ENCODE measurements at regions not wholly inside any gene's neighbourhood (a gene's known extent, or its start where the extent isn't known, plus 50 kb on each side); places are given as distances from the start of the nearest gene placed in this dataset.

- no peak overlapping the region for H3K23ac ChIP-seq (ENCODE audit: low read depth, low read length, poor library complexity)
- H3K27ac ChIP-seq (replicated peaks; ENCODE audit: low read length), result no peak overlapping the region
- H4K8ac ChIP-seq (ENCODE audit: low read depth, low read length), result no peak overlapping the region
- H3K79me1 ChIP-seq (ENCODE audit: low read depth, low read length), result no peaks in the 10 kb centered on the region
- no peak for DNase-seq (ENCODE audit: low spot score)
- H3K4me2 ChIP-seq (ENCODE audit: insufficient read depth, low read length, poor library complexity, severe bottlenecking), result no peak overlapping the region
- no CpG with 5 or more reads among the region's 10 CpGs for WGBS, 2 donors (ENCODE audit: extremely low coverage in 2 of 2, insufficient read length in 2 of 2, insufficient replicate concordance in 1 of 2)
- no peak overlapping the region for H3K14ac ChIP-seq (ENCODE audit: low read length)
- H2BK15ac ChIP-seq (ENCODE audit: low read length), result no peak overlapping the region
- H2AK5ac ChIP-seq (ENCODE audit: low read depth, low read length), result peak overlapping the region; percentile 13
- H2BK5ac ChIP-seq (ENCODE audit: low read length), result no peak overlapping the region
- H3K36me3 ChIP-seq (replicated peaks in 1 of 2; ENCODE audit: control insufficient read depth in 2 of 2, insufficient read depth in 2 of 2, low read length in 2 of 2), result no peaks in the 10 kb centered on the region
- H3K4me1 ChIP-seq (ENCODE audit: control insufficient read depth in 2 of 2, insufficient read depth in 1 of 2, low read depth in 1 of 2, low read length in 2 of 2), result peaks cover 0 to 3% of the 10 kb centered on the region in 2 donors
- no peak overlapping the region for H3K4ac ChIP-seq (ENCODE audit: low read length)
- no peaks in the 10 kb centered on the region for H3K9me3 ChIP-seq (replicated peaks in 1 of 2; ENCODE audit: control insufficient read depth in 2 of 2, insufficient read depth in 1 of 2, low read depth in 1 of 2, low read length in 2 of 2)
- no peak overlapping the region for H2BK120ac ChIP-seq (ENCODE audit: low read depth, low read length)
- no peak overlapping the region for H2AFZ ChIP-seq (ENCODE audit: low read length)
- no peak overlapping the region for H3K9ac ChIP-seq (ENCODE audit: low read depth, low read length, poor library complexity)
- no peak overlapping the region for H4K91ac ChIP-seq (ENCODE audit: low read depth, low read length, poor library complexity)
- H2BK12ac ChIP-seq (ENCODE audit: low read length), result no peak overlapping the region
- no peaks in the 10 kb centered on the region for H3K27me3 ChIP-seq (ENCODE audit: control insufficient read depth in 3 of 3, insufficient read depth in 3 of 3, low read depth in 1 of 3, low read length in 3 of 3)
- peak overlapping the region; percentile 36 for H3K18ac ChIP-seq (ENCODE audit: low read length)
- H3K4me3 ChIP-seq (ENCODE audit: low read length in 2 of 2), result peak overlapping the region in 1 of 2 donors; percentile 29
Measured at GRCh38 chr20:24787071-24787470, 162.0 kb upstream of the CST7 start.

- H3K4me1 ChIP-seq (ENCODE audit: control insufficient read depth in 2 of 2, insufficient read depth in 1 of 2, low read depth in 1 of 2, low read length in 2 of 2), result peaks cover 0 to 3% of the 10 kb centered on the region in 2 donors
- no peak overlapping the region for H2BK5ac ChIP-seq (ENCODE audit: low read length)
- no peak overlapping the region for H3K4me3 ChIP-seq (ENCODE audit: low read length in 2 of 2)
- H3K79me1 ChIP-seq (ENCODE audit: low read depth, low read length), result no peaks in the 10 kb centered on the region
- H2BK12ac ChIP-seq (ENCODE audit: low read length), result no peak overlapping the region
- no peaks in the 10 kb centered on the region for H3K9me3 ChIP-seq (replicated peaks in 1 of 2; ENCODE audit: control insufficient read depth in 2 of 2, insufficient read depth in 1 of 2, low read depth in 1 of 2, low read length in 2 of 2)
- no CpG with 5 or more reads among the region's 8 CpGs for WGBS, 2 donors (ENCODE audit: extremely low coverage in 2 of 2, insufficient read length in 2 of 2, insufficient replicate concordance in 1 of 2)
- no peak overlapping the region for H2BK120ac ChIP-seq (ENCODE audit: low read depth, low read length)
- no peak overlapping the region for H3K9ac ChIP-seq (ENCODE audit: low read depth, low read length, poor library complexity)
- H2BK15ac ChIP-seq (ENCODE audit: low read length), result no peak overlapping the region
- H4K91ac ChIP-seq (ENCODE audit: low read depth, low read length, poor library complexity), result no peak overlapping the region
- no peak overlapping the region for H3K27ac ChIP-seq (replicated peaks; ENCODE audit: low read length)
- no peak overlapping the region for H2AFZ ChIP-seq (ENCODE audit: low read length)
- DNase-seq (ENCODE audit: low spot score), result no peak
- no peak overlapping the region for H4K8ac ChIP-seq (ENCODE audit: low read depth, low read length)
- H3K4me2 ChIP-seq (ENCODE audit: insufficient read depth, low read length, poor library complexity, severe bottlenecking), result no peak overlapping the region
- H3K14ac ChIP-seq (ENCODE audit: low read length), result no peak overlapping the region
- no peak overlapping the region for H2AK5ac ChIP-seq (ENCODE audit: low read depth, low read length)
- no peaks in the 10 kb centered on the region for H3K36me3 ChIP-seq (replicated peaks in 1 of 2; ENCODE audit: control insufficient read depth in 2 of 2, insufficient read depth in 2 of 2, low read length in 2 of 2)
- no peaks in the 10 kb centered on the region for H3K27me3 ChIP-seq (ENCODE audit: control insufficient read depth in 3 of 3, insufficient read depth in 3 of 3, low read depth in 1 of 3, low read length in 3 of 3)
- H3K18ac ChIP-seq (ENCODE audit: low read length), result no peak overlapping the region
- H3K23ac ChIP-seq (ENCODE audit: low read depth, low read length, poor library complexity), result no peak overlapping the region
- H3K4ac ChIP-seq (ENCODE audit: low read length), result no peak overlapping the region
Measured at GRCh38 chr20:24787621-24788020, 161.4 kb upstream of the CST7 start.

GRCh38 chr20:24789877-24790276, 159.2 kb upstream of the CST7 start:
- Histone ChIP-seq H3K27ac (replicated peaks; ENCODE audit: low read length) (no peak overlapping the region), H4K91ac (ENCODE audit: low read depth, low read length, poor library complexity) (no peak overlapping the region), H3K4me1 (ENCODE audit: control insufficient read depth in 2 of 2, insufficient read depth in 1 of 2, low read depth in 1 of 2, low read length in 2 of 2) (peaks cover 0 to 3% of the 10 kb centered on the region in 2 donors), H3K27me3 (ENCODE audit: control insufficient read depth in 3 of 3, insufficient read depth in 3 of 3, low read depth in 1 of 3, low read length in 3 of 3) (no peaks in the 10 kb centered on the region), H3K79me1 (ENCODE audit: low read depth, low read length) (no peaks in the 10 kb centered on the region), H4K8ac (ENCODE audit: low read depth, low read length) (no peak overlapping the region), H3K4ac (ENCODE audit: low read length) (no peak overlapping the region), H2BK15ac (ENCODE audit: low read length) (no peak overlapping the region), H3K4me3 (ENCODE audit: low read length in 2 of 2) (no peak overlapping the region), H2AK5ac (ENCODE audit: low read depth, low read length) (peak overlapping the region; percentile 38), H2BK5ac (ENCODE audit: low read length) (no peak overlapping the region), H3K18ac (ENCODE audit: low read length) (peak overlapping the region; percentile 70), H2BK120ac (ENCODE audit: low read depth, low read length) (peak overlapping the region; percentile 2), H3K23ac (ENCODE audit: low read depth, low read length, poor library complexity) (peak overlapping the region; percentile 48), H3K4me2 (ENCODE audit: insufficient read depth, low read length, poor library complexity, severe bottlenecking) (no peak overlapping the region), H3K9ac (ENCODE audit: low read depth, low read length, poor library complexity) (no peak overlapping the region), H3K9me3 (replicated peaks in 1 of 2; ENCODE audit: control insufficient read depth in 2 of 2, insufficient read depth in 1 of 2, low read depth in 1 of 2, low read length in 2 of 2) (no peaks in the 10 kb centered on the region), H2BK12ac (ENCODE audit: low read length) (no peak overlapping the region), H3K36me3 (replicated peaks in 1 of 2; ENCODE audit: control insufficient read depth in 2 of 2, insufficient read depth in 2 of 2, low read length in 2 of 2) (no peaks in the 10 kb centered on the region), H2AFZ (ENCODE audit: low read length) (no peak overlapping the region), H3K14ac (ENCODE audit: low read length) (no peak overlapping the region)
- DNase-seq (ENCODE audit: low spot score), result no peak
- no CpG with 5 or more reads among the region's 4 CpGs for WGBS, 2 donors (ENCODE audit: extremely low coverage in 2 of 2, insufficient read length in 2 of 2, insufficient replicate concordance in 1 of 2)

GRCh38 chr20:24790746-24791283, 158.3 kb upstream of the CST7 start:
- DNase-seq (ENCODE audit: low spot score), result no peak
- no peak overlapping the region for H3K27ac ChIP-seq (replicated peaks; ENCODE audit: low read length)
- H2AFZ ChIP-seq (ENCODE audit: low read length), result no peak overlapping the region

More at GRCh38 chr20:24790746-24791283, 158.3 kb upstream of the CST7 start:
- no peak overlapping the region for H3K18ac ChIP-seq (ENCODE audit: low read length)
- no peaks in the 10 kb centered on the region for H3K27me3 ChIP-seq (ENCODE audit: control insufficient read depth in 3 of 3, insufficient read depth in 3 of 3, low read depth in 1 of 3, low read length in 3 of 3)
- no peak overlapping the region for H3K23ac ChIP-seq (ENCODE audit: low read depth, low read length, poor library complexity)
- no peak overlapping the region for H3K4me2 ChIP-seq (ENCODE audit: insufficient read depth, low read length, poor library complexity, severe bottlenecking)
- H2BK15ac ChIP-seq (ENCODE audit: low read length), result no peak overlapping the region
- peaks cover 0 to 3% of the 10 kb centered on the region in 2 donors for H3K4me1 ChIP-seq (ENCODE audit: control insufficient read depth in 2 of 2, insufficient read depth in 1 of 2, low read depth in 1 of 2, low read length in 2 of 2)
- no peak overlapping the region for H3K9ac ChIP-seq (ENCODE audit: low read depth, low read length, poor library complexity)
- H4K8ac ChIP-seq (ENCODE audit: low read depth, low read length), result no peak overlapping the region
- no peak overlapping the region for H3K14ac ChIP-seq (ENCODE audit: low read length)
- H2BK120ac ChIP-seq (ENCODE audit: low read depth, low read length), result peak overlapping the region; percentile 2
- no peak overlapping the region for H2BK12ac ChIP-seq (ENCODE audit: low read length)
- no peak overlapping the region for H3K4ac ChIP-seq (ENCODE audit: low read length)
- no CpG with 5 or more reads among the region's 13 CpGs for WGBS, 2 donors (ENCODE audit: extremely low coverage in 2 of 2, insufficient read length in 2 of 2, insufficient replicate concordance in 1 of 2)
- H3K4me3 ChIP-seq (ENCODE audit: low read length in 2 of 2), result no peak overlapping the region
- H4K91ac ChIP-seq (ENCODE audit: low read depth, low read length, poor library complexity), result no peak overlapping the region
- no peaks in the 10 kb centered on the region for H3K9me3 ChIP-seq (replicated peaks in 1 of 2; ENCODE audit: control insufficient read depth in 2 of 2, insufficient read depth in 1 of 2, low read depth in 1 of 2, low read length in 2 of 2)
- no peak overlapping the region for H2BK5ac ChIP-seq (ENCODE audit: low read length)
- H2AK5ac ChIP-seq (ENCODE audit: low read depth, low read length), result no peak overlapping the region
- H3K79me1 ChIP-seq (ENCODE audit: low read depth, low read length), result no peaks in the 10 kb centered on the region
- no peaks in the 10 kb centered on the region for H3K36me3 ChIP-seq (replicated peaks in 1 of 2; ENCODE audit: control insufficient read depth in 2 of 2, insufficient read depth in 2 of 2, low read length in 2 of 2)
